Stimulated activated naive CD8-positive, alpha-beta T cell treated with anti-CD3 and anti-CD28 coated beads, Interleukin-15, Interleukin-2, amounts not matched to agents 100 ng/mL and 50 ng/mL, for 24 hours (primary cell): ENCODE measurements at regions not wholly inside any gene's neighbourhood (a gene's known extent, or its start where the extent isn't known, plus 50 kb on each side); places are given as distances from the start of the nearest gene placed in this dataset.

Experiments used
- H3K27ac Mint-ChIP-seq: one replicate; pipeline ENCODE4 v1.8.0; 2021; ENCODE audit warnings: mild to moderate bottlenecking, mixed read lengths
- H3K27me3 Mint-ChIP-seq: one replicate; pipeline ENCODE4 v1.8.0; 2021; ENCODE audit warnings: mixed read lengths
- H3K36me3 Mint-ChIP-seq: one replicate; pipeline ENCODE4 v1.8.0; 2021; ENCODE audit warnings: low read depth, mixed read lengths
- H3K4me1 Mint-ChIP-seq: one replicate; pipeline ENCODE4 v1.8.0; 2021; ENCODE audit warnings: low read depth, mixed read lengths
- H3K4me3 Mint-ChIP-seq: one replicate; pipeline ENCODE4 v1.8.0; 2021; ENCODE audit warnings: mild to moderate bottlenecking, mixed read lengths
- H3K9me3 Mint-ChIP-seq: one replicate; pipeline ENCODE4 v1.8.0; 2021; ENCODE audit warnings: mixed read lengths

DNA sequence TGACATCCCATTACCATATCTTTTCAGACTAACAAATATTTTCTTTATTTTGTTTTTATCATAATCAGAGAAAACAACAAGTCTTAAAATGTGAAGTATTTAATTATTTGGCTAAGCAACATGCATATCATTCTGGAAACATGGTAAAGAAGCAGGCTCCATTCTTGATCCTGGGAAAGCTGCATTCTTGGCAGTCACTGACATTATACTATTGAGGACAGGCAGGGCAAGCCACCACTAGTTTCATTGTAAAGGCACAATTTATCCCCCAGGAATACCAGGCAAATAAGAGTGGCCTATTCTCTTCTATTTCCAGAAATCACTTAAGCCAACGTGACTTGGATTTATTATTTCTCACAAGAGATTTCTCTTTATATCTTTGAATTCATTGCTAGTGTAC lies 153.8 kb upstream of the AKR1E2 start:
- Mint-ChIP-seq H3K27me3 (peaks cover 51% of the 10 kb centered on the region), H3K4me3 (no peak overlapping the region), H3K4me1 (no peaks in the 10 kb centered on the region), H3K36me3 (no peaks in the 10 kb centered on the region), H3K9me3 (peaks cover 3% of the 10 kb centered on the region), H3K27ac (no peak overlapping the region)

DNA sequence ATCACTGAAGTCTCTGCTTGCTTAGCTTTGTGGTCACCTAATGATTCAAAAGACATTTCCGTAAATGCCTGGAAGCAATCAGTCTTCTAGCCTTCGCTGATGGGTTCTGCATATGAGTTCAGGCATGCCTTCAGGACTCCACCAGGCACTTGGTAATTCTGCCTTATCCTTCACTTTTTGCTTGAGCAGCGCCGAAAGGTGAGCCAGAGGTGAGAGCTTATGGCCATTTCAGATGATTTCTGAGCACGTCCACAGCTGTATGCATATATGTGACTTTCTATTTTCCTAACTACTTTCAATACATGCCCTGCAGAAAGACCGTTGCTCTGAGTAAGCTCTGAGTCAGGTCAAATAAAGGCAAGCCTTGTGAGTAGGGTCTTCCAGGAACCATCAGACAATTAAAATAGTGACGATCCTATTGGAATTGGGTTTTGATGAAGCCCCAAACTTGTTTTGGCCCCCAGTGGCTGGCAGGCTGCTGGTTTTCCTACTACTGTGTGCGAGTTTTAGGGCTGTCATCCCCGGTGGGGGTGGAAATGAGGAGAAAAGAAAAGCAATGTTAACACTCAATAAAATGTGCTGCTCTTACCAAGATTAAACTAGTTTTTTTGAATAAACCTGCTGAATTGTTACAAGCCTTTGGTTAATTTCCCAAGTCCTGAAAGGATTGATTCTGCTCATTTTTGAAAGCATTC lies 154.4 kb upstream of the AKR1E2 start:
- no peak overlapping the region for H3K27ac Mint-ChIP-seq
- H3K27me3 Mint-ChIP-seq = peaks cover 49% of the 10 kb centered on the region
- H3K4me1 Mint-ChIP-seq = no peaks in the 10 kb centered on the region
- H3K36me3 Mint-ChIP-seq = no peaks in the 10 kb centered on the region
- no peak overlapping the region for H3K4me3 Mint-ChIP-seq
- peaks cover 3% of the 10 kb centered on the region for H3K9me3 Mint-ChIP-seq

DNA sequence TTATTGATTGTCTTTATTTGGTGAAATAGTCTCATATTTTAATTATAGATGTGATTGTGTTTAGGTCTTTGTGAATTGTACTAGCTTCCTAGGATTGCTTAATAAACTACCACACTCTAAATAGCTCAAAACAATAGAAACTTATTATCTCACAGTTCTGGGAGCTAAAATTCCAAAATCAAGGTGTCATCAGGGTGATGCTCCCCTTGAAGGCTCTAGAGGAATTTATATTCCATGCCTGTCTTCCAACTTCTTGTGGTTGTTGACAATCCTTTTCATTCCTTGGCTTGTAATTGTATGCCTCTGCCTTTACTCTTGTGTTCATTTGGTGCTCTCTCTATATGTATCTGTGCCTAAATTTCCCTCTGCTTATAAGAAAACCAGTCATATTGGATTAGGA lies 155.3 kb upstream of the AKR1E2 start:
- no peaks in the 10 kb centered on the region for H3K36me3 Mint-ChIP-seq

DNA sequence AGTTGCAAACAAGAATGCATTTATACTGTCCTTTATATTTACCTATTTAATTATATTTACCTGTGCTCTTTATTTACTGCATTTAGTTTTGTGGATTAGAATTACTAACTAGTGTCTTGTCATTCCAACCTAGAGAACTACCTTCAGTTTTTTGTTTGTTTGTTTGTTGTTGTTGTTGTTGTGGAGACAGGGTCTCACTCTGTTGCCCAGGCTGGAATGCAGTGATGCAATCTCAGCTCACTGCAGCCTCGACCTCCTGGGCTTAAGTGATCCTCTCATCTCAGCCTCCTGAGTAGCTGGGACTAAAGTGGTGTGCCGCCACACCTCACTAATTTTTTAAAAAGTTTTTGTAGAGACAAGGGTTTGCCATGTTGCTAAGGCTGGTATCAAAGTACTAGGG lies 156.4 kb upstream of the AKR1E2 start:
- no peaks in the 10 kb centered on the region for H3K36me3 Mint-ChIP-seq
- no peak overlapping the region for H3K4me3 Mint-ChIP-seq
- peaks cover 3% of the 10 kb centered on the region for H3K9me3 Mint-ChIP-seq
- no peaks in the 10 kb centered on the region for H3K4me1 Mint-ChIP-seq
- no peak overlapping the region for H3K27ac Mint-ChIP-seq
- H3K27me3 Mint-ChIP-seq = peaks cover 30% of the 10 kb centered on the region

More for the DNA sequence above, 155.3 kb upstream of the AKR1E2 start:
- Mint-ChIP-seq H3K4me3 (no peak overlapping the region), H3K4me1 (no peaks in the 10 kb centered on the region), H3K9me3 (peaks cover 3% of the 10 kb centered on the region), H3K27ac (no peak overlapping the region), H3K27me3 (peaks cover 40% of the 10 kb centered on the region)

DNA sequence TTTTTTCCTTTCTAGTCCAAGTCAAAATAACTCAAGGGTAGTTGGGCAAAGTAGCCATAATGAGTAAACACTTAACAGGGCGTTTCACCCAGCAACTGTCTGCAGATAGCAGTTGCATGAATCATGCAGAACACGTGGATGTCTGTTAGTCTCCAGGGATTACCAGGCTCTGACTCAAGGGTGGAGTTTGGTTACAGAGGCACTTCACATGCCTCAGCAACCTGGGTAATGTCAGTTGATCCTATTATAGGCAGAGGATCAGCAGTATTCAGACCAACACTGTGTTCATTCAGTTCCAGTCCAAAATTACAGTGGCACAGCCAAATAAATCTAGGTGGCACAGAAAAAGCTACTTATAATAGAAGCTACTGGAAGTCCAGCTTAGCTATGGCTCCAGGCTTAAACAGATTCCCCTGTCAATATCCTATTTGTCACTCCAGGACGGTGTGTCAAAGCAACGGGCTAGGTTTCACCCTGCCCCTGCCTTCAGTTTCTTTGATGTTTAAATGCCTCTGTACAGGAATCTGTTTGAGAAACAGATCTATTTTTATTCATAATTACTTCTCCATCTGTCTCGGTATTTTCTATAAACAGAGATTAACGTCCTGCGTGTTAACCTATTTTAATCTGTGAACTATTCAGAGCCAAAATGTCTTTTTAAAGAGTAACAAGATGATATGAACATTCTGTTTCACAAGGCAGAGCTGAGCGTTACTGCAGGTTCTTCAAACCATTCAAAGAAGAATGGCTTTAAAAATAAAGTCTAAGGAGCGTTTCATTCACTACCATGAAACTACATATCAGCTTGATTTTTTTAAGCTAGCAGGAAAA lies 162.6 kb upstream of the AKR1E2 start:
- peaks cover 22% of the 10 kb centered on the region for H3K27me3 Mint-ChIP-seq
- no peaks in the 10 kb centered on the region for H3K4me1 Mint-ChIP-seq
- no peaks in the 10 kb centered on the region for H3K9me3 Mint-ChIP-seq
- no peaks in the 10 kb centered on the region for H3K36me3 Mint-ChIP-seq
- H3K4me3 Mint-ChIP-seq = no peak overlapping the region
- H3K27ac Mint-ChIP-seq = no peak overlapping the region

DNA sequence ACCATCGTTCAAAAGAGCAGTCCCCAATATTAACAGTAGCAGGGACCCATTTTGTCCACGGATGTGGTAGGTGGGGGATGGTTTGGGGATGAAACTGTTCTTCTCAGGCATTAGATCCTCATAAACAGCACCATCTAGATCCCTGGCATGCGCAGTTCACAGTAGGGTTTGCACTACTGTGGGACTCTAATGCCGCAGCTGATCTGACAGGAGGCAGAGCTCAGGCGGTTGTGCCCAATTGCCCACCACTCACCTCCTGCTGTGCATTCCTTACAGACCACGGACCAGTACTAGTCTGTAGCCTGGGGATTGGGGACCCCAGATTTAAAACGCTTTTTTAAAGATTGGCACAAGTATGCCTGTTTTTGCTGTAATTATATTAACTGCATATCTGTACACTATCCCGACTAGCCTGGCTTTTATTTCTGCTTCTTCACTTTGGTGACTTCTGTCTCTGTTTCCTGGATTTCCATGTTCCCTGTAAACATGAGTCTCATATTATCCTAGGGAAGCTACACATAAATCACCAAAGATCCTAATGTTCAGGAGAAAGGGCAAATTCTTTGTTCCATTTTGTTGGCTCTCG lies 163.3 kb upstream of the AKR1E2 start:
- H3K4me1 Mint-ChIP-seq = no peaks in the 10 kb centered on the region
- H3K36me3 Mint-ChIP-seq = no peaks in the 10 kb centered on the region
- H3K4me3 Mint-ChIP-seq = no peak overlapping the region

DNA sequence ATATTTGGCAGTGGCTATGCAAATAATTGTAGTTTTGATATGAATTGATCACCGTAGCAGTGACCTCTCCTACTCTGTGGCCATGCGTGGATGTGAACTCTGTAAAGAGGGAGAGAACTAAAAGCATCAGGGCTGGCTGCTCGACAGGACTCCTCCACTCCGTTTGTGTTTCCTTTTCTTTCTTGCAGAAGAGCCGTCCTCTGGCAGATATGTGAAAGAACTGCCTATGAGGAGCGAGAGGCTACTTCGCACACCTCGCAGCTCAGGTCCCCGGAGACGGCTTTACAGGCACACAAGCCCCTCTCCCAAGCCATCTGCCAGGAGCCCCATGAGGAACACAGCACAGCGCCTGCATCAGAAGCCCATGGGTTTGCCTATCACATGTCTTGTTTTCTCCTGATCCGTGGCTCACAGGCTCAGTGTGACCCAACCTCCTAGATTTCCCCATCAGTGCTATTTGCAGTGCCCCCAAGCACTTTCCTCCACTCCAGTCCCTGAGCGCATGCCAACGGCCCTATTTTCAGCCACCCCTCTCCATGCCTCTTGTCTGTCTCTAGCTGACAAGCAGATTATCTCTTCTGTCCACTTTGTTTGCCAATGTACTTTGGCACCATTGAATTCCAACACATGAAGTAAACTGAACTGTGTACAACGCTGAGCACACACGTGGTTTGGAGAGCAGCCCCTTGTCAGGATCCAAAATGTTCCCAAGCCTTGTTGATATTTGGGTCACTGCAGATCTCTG lies 164.3 kb upstream of the AKR1E2 start:
- no peak overlapping the region for H3K4me3 Mint-ChIP-seq
- peaks cover 24% of the 10 kb centered on the region for H3K27me3 Mint-ChIP-seq

More for the DNA sequence above, 163.3 kb upstream of the AKR1E2 start:
- Mint-ChIP-seq H3K9me3 (no peaks in the 10 kb centered on the region), H3K27ac (no peak overlapping the region), H3K27me3 (peaks cover 22% of the 10 kb centered on the region)

DNA sequence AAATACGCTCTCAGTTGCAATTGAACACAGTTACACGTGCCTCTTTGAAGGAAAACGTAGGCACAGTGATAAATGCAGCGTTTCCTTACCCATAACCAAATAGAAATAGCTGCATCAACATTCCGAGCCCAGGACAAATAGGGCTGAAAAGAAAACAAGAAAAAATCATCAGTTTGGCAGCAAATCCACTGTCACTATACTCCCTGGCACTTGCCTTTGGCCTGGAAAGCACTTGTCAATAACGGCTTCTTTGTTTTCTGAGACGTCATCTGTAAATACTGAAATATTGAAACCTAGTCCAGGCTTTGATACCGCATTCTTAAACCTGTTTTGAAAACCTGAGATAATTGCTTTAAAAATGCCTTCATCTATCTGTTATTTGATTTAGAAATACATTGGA lies 167.2 kb upstream of the AKR1E2 start:
- peaks cover 1% of the 10 kb centered on the region for H3K4me1 Mint-ChIP-seq
- no peak overlapping the region for H3K4me3 Mint-ChIP-seq
- no peaks in the 10 kb centered on the region for H3K36me3 Mint-ChIP-seq
- H3K27me3 Mint-ChIP-seq = peaks cover 24% of the 10 kb centered on the region
- no peak overlapping the region for H3K27ac Mint-ChIP-seq
- no peaks in the 10 kb centered on the region for H3K9me3 Mint-ChIP-seq

More for the DNA sequence above, 164.3 kb upstream of the AKR1E2 start:
- Mint-ChIP-seq H3K27ac (no peak overlapping the region), H3K4me1 (no peaks in the 10 kb centered on the region), H3K9me3 (no peaks in the 10 kb centered on the region), H3K36me3 (no peaks in the 10 kb centered on the region)

DNA sequence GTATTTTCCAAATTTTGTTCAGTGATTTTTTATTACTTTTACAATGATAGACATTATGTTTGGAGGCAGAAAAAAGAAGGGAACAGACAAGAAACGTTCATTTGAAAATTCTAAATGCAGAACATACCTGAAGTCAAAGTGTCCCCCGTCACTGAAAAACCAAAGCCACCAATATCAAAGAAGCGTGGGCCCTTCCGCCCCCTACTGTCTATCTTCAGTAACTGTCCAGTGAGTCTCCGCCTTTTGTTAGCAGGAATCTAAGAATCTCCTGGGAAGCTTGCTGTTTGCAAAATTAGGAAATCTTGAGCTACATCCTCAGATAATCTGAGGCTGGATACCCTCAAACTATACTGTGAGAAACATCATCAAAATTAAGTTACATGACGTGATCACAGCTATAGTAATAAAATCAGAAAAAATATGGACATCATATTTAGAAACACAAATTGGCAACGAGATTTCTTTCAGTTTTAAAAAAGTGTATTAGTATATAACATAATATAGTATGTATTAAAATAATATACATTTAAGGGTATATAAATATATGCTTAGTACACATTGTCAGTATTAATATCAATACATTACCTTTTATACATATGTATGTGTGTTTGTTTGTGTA lies 169.3 kb upstream of the AKR1E2 start:
- no peaks in the 10 kb centered on the region for H3K36me3 Mint-ChIP-seq
- H3K27me3 Mint-ChIP-seq = peaks cover 14% of the 10 kb centered on the region
- no peak overlapping the region for H3K4me3 Mint-ChIP-seq
- H3K9me3 Mint-ChIP-seq = no peaks in the 10 kb centered on the region
- peaks cover 17% of the 10 kb centered on the region for H3K4me1 Mint-ChIP-seq
- H3K27ac Mint-ChIP-seq = no peak overlapping the region

DNA sequence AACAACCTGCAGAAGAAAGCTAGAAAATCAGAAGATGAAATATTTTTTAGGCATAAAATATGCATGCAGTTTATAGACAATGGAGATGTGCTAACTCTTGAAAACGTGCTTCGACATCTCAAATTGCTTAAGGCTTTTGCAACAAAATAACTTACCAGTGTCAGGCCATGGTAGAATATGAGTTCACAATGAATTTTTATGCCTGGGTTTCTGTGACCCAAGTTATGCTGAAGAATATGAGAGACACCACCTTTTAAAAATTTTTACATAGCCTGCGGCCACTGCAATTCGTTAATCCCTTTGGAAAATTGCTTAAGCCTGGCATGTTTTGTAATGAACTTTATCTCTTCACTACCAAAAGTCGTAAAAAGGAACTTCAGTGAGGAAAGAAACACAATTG lies 170.1 kb upstream of the AKR1E2 start:
- Mint-ChIP-seq H3K27ac (no peak overlapping the region), H3K9me3 (no peaks in the 10 kb centered on the region), H3K27me3 (peaks cover 14% of the 10 kb centered on the region), H3K4me3 (no peak overlapping the region), H3K36me3 (no peaks in the 10 kb centered on the region), H3K4me1 (peaks cover 25% of the 10 kb centered on the region)

DNA sequence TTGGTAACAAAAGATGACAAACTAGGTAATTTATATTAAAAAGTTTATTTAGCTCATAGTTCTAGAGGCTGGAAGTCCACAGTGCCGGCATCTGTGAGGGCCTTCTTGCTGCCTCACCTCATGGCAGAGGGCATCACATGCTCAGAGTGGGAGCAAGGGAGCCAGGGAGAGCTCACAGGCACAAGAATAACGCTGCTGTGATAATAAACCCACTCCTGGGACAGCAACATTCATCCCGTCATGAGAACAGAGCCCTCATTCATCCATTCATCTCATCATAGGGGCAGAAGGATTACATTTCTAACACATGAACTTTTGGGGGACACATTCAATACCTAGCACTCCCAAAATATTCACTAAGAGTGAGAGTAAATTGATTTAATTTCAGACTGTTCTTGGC lies 170.6 kb upstream of the AKR1E2 start:
- Mint-ChIP-seq H3K4me1 (peaks cover 25% of the 10 kb centered on the region), H3K27ac (no peak overlapping the region), H3K9me3 (no peaks in the 10 kb centered on the region), H3K36me3 (no peaks in the 10 kb centered on the region), H3K4me3 (no peak overlapping the region), H3K27me3 (peaks cover 11% of the 10 kb centered on the region)

DNA sequence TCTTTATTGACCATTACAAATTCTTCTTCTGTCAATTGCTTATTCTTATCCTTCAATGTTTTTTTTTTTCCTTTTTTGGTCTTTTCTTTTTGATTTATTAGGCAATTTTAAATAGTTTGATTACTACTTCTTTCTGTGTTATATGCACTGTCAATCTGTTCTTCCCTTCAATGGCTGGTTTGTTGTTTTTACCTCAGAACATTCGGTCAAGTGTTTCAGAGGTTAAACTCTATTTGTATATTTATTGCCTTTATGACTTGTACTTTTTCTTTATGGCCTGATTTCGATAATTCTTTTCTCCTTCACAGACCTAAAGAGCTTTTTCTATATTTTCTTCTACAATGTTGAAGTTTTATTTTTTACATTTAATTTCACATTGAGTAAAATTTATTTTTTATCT lies 171.5 kb upstream of the AKR1E2 start:
- Mint-ChIP-seq H3K4me1 (peaks cover 25% of the 10 kb centered on the region), H3K4me3 (no peak overlapping the region), H3K9me3 (no peaks in the 10 kb centered on the region), H3K27ac (no peak overlapping the region), H3K27me3 (peaks cover 6% of the 10 kb centered on the region), H3K36me3 (no peaks in the 10 kb centered on the region)

DNA sequence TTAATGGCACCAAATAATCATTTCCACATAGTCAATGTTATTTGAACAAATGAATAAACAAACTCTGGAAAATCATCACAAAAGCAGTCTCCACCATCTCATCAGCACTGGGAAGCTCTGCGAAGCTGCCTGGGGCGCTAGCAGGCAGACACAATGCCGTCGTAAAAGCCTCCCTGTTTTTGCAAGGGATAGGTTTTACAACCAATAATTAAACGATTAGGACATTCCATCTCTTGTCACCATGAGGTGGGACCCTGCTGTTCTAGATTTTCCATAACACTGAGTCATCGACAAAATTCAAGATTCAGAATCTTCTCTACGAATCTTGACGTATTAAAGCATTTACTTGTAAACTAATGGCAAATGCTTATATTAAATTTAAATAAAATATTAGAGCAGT lies 172.8 kb upstream of the AKR1E2 start:
- Mint-ChIP-seq H3K27ac (no peak overlapping the region), H3K36me3 (no peaks in the 10 kb centered on the region), H3K4me1 (peaks cover 25% of the 10 kb centered on the region), H3K9me3 (no peaks in the 10 kb centered on the region), H3K27me3 (peaks cover 2% of the 10 kb centered on the region), H3K4me3 (no peak overlapping the region)

DNA sequence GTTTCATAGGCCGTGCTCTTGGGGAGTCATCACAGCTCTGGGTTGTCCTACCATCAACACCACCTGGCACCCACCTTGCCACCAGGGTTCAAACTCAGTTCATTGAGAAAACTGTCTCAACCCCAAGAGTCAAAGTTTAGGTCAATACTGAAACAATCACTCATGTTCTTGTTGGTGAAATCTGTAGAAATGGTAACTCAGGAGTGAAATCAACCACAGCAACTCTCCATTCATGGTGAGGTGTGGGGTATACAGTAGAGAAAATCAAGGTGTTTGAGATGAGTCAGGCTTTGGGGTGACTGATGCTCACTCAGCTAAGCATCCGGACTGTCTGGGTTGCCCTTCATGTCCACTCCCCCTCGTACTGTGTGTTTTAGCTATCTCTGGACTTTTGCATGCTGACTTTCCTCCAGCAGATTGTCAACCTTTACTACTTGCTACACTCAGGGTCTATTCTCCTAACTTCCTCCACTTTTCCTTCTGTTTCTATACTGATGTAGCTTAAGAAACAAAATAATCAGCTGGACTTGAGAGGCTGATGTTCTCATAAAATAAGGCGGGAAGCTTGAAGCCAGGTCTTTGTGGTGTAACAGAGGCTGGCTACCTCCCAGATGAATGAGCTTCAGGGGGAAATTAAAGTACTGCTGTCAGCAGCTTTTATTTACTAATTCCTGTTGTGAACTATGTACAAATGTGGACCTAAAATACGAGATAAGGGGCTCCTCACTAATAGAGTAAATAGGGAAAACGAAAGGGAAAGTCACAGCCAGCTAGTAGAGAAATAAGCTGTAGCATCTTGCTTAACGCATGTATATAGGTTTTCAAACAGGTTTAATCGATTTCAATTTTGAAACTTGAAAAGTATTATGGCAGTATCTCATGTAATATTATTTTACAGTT lies 173.6 kb upstream of the AKR1E2 start:
- Mint-ChIP-seq H3K4me3 (peak overlapping the region; percentile 40), H3K36me3 (no peaks in the 10 kb centered on the region), H3K27ac (peak overlapping the region; percentile 90), H3K4me1 (peaks cover 28% of the 10 kb centered on the region), H3K9me3 (no peaks in the 10 kb centered on the region), H3K27me3 (peaks cover 3% of the 10 kb centered on the region)
